ENCODE measurements at regions not wholly inside any gene's neighbourhood (a gene's known extent, or its start where the extent isn't known, plus 50 kb on each side); places are given as distances from the start of the nearest gene placed in this dataset.

DNA sequence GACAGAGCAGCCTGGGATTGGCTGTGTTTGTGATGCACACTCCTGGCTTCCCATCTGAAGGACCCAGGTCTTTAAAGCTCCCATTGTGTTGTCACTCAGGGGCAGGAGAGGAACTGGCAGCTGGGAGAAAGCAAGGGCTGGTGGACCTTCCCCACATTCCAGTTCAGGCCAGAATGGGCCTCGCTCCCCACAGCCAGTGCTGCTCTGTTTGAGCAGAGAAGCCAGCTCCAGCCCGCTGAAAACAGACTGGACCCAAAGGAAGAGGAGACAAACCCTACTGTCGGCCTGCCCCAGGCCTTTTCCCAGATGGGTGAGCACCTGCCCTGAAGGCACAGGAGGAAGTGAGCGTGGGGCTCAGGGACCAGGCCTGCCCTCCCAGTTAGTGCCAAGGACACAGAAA is 499.4 kb downstream of the NPHP4 start:
- H3K4me3 ChIP-seq = no peak overlapping the region
- no peaks in the 10 kb centered on the region for H3K27me3 ChIP-seq
- ATAC-seq = no peak
- H3K4me1 ChIP-seq = peaks cover 30% of the 10 kb centered on the region
- H3K9me3 ChIP-seq = no peaks in the 10 kb centered on the region
- 53 to 59% methylated on average over 2 to 4 of the region's 4 CpGs for WGBS, 2 donors
- intact Hi-C loops (cut with DNase I) = no loop called here
- no peaks in the 10 kb centered on the region for H3K36me3 ChIP-seq (replicated peaks in 1 of 2; ENCODE audit: insufficient read depth in 1 of 2, low read depth in 2 of 2)
- TF ChIP-seq POLR2A (IDR thresholded peaks at IDR 0.05) (no peak), CTCF (IDR thresholded peaks at IDR 0.05) (no peak)
- no peak for DNase-seq
- H3K27ac ChIP-seq = no peak overlapping the region

DNA sequence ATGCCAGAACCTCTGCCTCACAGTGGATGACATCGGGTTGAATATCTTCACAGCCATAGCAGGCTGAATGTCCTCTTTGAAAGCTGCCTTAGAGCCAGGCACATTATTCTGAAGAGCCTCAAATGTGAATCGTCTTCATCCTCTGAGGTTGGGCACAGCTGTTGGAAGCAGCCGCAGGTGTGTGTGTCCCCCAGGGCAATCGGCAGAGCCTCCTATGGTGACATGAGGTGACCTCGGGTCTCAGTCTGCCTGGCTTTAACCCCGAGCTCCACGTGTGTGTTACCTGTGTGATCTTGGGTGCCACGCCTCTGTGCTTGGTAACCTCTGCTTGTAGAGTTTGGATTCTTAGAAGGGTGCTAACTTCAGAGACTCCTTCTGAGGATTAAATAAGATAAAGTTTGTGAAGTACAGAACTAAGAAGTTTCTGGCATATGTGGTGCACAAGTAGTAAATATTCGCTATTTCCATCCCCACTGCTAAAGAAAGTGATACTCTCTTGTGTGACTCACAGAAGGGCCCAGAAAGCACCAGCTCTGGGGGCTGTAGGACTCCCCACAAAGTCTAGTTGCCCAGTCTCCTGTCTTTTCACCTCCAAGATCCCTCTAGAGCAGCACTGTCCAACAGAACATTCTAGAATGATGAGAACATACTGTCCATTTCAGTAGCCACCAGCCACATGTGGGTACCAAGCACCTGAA is 500.9 kb downstream of the NPHP4 start:
- H3K4me3 ChIP-seq = no peak overlapping the region
- H3K27ac ChIP-seq = no peak overlapping the region
- H3K36me3 ChIP-seq (replicated peaks in 1 of 2; ENCODE audit: insufficient read depth in 1 of 2, low read depth in 2 of 2) = no peaks in the 10 kb centered on the region
- WGBS, 2 donors = 51 to 56% methylated on average over 9 of the region's 9 CpGs
- peaks cover 30% of the 10 kb centered on the region for H3K4me1 ChIP-seq
- H3K27me3 ChIP-seq = no peaks in the 10 kb centered on the region
- ATAC-seq (no peak), DNase-seq (no peak)
- intact Hi-C loops (cut with DNase I) = no loop called here
- H3K9me3 ChIP-seq = no peaks in the 10 kb centered on the region
- no peak for TF ChIP-seq POLR2A (IDR thresholded peaks at IDR 0.05)
- no peak for TF ChIP-seq CTCF (IDR thresholded peaks at IDR 0.05)

- intact Hi-C loops (cut with DNase I) = no loop called here
- WGBS, 2 donors = 50 to 52% methylated on average over 12 of the region's 12 CpGs
- H3K9me3 ChIP-seq = no peaks in the 10 kb centered on the region
- peaks cover 35% of the 10 kb centered on the region for H3K4me1 ChIP-seq
- H3K36me3 ChIP-seq (replicated peaks in 1 of 2; ENCODE audit: insufficient read depth in 1 of 2, low read depth in 2 of 2) = no peaks in the 10 kb centered on the region
- DNase-seq (no peak), ATAC-seq (no peak)
- H3K27me3 ChIP-seq = no peaks in the 10 kb centered on the region
- TF ChIP-seq CTCF (IDR thresholded peaks at IDR 0.05) = no peak
- no peak for TF ChIP-seq POLR2A (IDR thresholded peaks at IDR 0.05)
- no peak overlapping the region for H3K4me3 ChIP-seq
- H3K27ac ChIP-seq = no peak overlapping the region
Observed at GRCh38 chr1:5490635-5491034, 501.6 kb downstream of the NPHP4 start.

- no peak for ATAC-seq
- 69 to 76% methylated on average over 1 of the region's 1 CpG for WGBS, 2 donors
- intact Hi-C loops (cut with DNase I) = no loop called here
- Histone ChIP-seq H3K36me3 (replicated peaks in 1 of 2; ENCODE audit: insufficient read depth in 1 of 2, low read depth in 2 of 2) (no peaks in the 10 kb centered on the region), H3K27me3 (no peaks in the 10 kb centered on the region), H3K4me1 (peaks cover 18% of the 10 kb centered on the region), H3K27ac (no peak overlapping the region), H3K9me3 (no peaks in the 10 kb centered on the region), H3K4me3 (no peak overlapping the region)
- TF ChIP-seq CTCF (IDR thresholded peaks at IDR 0.05) = no peak
- TF ChIP-seq POLR2A (IDR thresholded peaks at IDR 0.05) = no peak
- DNase-seq = no peak
Observed at GRCh38 chr1:5488448-5488847, 503.8 kb downstream of the NPHP4 start.

Data from body of pancreas (tissue), 4 donors.